Endothelial cell of umbilical vein (primary cell): ENCODE measurements at regions not wholly inside any gene's neighbourhood (a gene's known extent, or its start where the extent isn't known, plus 50 kb on each side); places are given as distances from the start of the nearest gene placed in this dataset.

Source experiments
- EZH2 ChIP-seq: IDR thresholded peaks from 2 replicates; pipeline ENCODE4 v1.6.1; 2012; ENCODE audit warnings: borderline replicate concordance, low read depth, mild to moderate bottlenecking, moderate library complexity, low read length, inconsistent platforms; ENCODE audit not compliant: severe bottlenecking
- POLR2A ChIP-seq: IDR thresholded peaks from 2 replicates; pipeline ENCODE4 v1.6.1; 2012; ENCODE audit warnings: low read depth, mild to moderate bottlenecking, control low read depth, low read length
- TF ChIP-seq, protein P1 (sequence below), 2 donors: IDR thresholded peaks; 1 replicate in 1 of 2; 2 replicates in 1 of 2; pipeline ENCODE4 v1.5.1; 2011; ENCODE audit warnings: low read length in 2 of 2, mild to moderate bottlenecking in 2 of 2, moderate library complexity in 2 of 2, control low read depth in 1 of 2, inconsistent platforms in 1 of 2, low read depth in 1 of 2; ENCODE audit not compliant: insufficient read depth in 1 of 2; ENCODE audit errors: extremely low read depth in 1 of 2

DNA sequence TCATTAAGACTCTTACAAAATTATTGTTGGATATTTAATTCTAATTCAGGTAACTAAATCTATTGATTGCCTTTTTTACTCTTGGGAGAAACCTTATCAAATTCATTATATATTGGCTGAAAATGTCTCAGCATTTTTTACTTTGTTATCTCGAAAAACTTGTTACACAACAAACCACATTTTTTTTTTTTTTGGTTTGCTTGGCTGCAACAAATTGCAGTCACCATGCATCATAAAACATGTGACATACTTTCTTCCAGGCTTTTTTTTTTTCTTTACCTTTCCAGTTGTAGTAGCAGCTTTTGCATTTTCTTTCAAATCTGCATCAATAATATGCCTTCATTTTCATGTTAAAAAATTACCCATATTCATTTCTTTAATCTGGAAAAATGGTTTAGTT lies 186.7 kb downstream of the TDRD15 start:
- TF ChIP-seq, protein P1, sequence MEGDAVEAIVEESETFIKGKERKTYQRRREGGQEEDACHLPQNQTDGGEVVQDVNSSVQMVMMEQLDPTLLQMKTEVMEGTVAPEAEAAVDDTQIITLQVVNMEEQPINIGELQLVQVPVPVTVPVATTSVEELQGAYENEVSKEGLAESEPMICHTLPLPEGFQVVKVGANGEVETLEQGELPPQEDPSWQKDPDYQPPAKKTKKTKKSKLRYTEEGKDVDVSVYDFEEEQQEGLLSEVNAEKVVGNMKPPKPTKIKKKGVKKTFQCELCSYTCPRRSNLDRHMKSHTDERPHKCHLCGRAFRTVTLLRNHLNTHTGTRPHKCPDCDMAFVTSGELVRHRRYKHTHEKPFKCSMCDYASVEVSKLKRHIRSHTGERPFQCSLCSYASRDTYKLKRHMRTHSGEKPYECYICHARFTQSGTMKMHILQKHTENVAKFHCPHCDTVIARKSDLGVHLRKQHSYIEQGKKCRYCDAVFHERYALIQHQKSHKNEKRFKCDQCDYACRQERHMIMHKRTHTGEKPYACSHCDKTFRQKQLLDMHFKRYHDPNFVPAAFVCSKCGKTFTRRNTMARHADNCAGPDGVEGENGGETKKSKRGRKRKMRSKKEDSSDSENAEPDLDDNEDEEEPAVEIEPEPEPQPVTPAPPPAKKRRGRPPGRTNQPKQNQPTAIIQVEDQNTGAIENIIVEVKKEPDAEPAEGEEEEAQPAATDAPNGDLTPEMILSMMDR (IDR thresholded peaks at IDR 0.05; ENCODE audit: extremely low read depth in 1 of 2, insufficient read depth in 1 of 2, low read depth in 1 of 2, low read length in 2 of 2): no peak
- TF ChIP-seq EZH2: no peak
- TF ChIP-seq POLR2A: no peak
